Neural cell (in vitro differentiated cells): ENCODE measurements at regions not wholly inside any gene's neighbourhood (a gene's known extent, or its start where the extent isn't known, plus 50 kb on each side); places are given as distances from the start of the nearest gene placed in this dataset.

Source experiments
- H2AFZ ChIP-seq: fragments of 200-600, 300-800 bp; sonication (generic), shearing (Covaris generic); 2 replicates; pipeline ENCODE4 v1.6.0; 2014; ENCODE audit warnings: low read depth, mild to moderate bottlenecking, antibody characterized with exemption, low read length, moderate library complexity
- H3F3A ChIP-seq: fragments of 200-600 bp; shearing (Covaris generic); 2 replicates; pipeline ENCODE4 v1.6.1; 2016; ENCODE audit warnings: mild to moderate bottlenecking, moderate library complexity, mixed read lengths, antibody characterized with exemption, low read length; ENCODE audit not compliant: insufficient read depth, poor library complexity, severe bottlenecking
- H3K27ac ChIP-seq: fragments of 200-600, 300-800 bp; sonication (generic), shearing (Covaris generic); 2 replicates; pipeline ENCODE4 v1.5.1; 2014; ENCODE audit warnings: mild to moderate bottlenecking, low read length, moderate library complexity
- H3K27me3 ChIP-seq: fragments of 300-800, 200-600 bp; sonication (generic), shearing (Covaris generic); 2 replicates; pipeline ENCODE4 v1.6.0; 2014; ENCODE audit warnings: mild to moderate bottlenecking, low read depth, low read length, moderate library complexity; ENCODE audit not compliant: insufficient read depth
- H3K36me3 ChIP-seq: fragments of 300-800, 200-600 bp; sonication (generic), shearing (Covaris generic); 2 replicates; pipeline ENCODE4 v1.5.1; 2014; ENCODE audit warnings: mild to moderate bottlenecking, antibody characterized with exemption, low read length, moderate library complexity; ENCODE audit not compliant: insufficient read depth
- H3K4me2 ChIP-seq: fragments of 300-800, 200-600 bp; sonication (generic), shearing (Covaris generic); 2 replicates; pipeline ENCODE4 v1.6.0; 2014; ENCODE audit warnings: mild to moderate bottlenecking, low read length
- H3K4me3 ChIP-seq: fragments of 300-800, 200-600 bp; sonication (generic), shearing (Covaris generic); 2 replicates; pipeline ENCODE4 v1.5.1; 2014; ENCODE audit warnings: mild to moderate bottlenecking, low read length, moderate library complexity
- H3K79me2 ChIP-seq: fragments of 200-600 bp; shearing (Covaris generic); replicated peaks from 2 replicates; pipeline ENCODE4 v1.6.0; 2014; ENCODE audit warnings: mild to moderate bottlenecking, low read length, moderate library complexity; ENCODE audit not compliant: insufficient read depth
- H3K9ac ChIP-seq: fragments of 300-800, 200-600 bp; sonication (generic), shearing (Covaris generic); 2 replicates; pipeline ENCODE4 v1.6.1; 2016; ENCODE audit warnings: mild to moderate bottlenecking, low read length, mixed read lengths
- H3K9me2 ChIP-seq: fragments of 200-600 bp; shearing (Covaris generic); 2 replicates; pipeline ENCODE4 v1.6.1; 2016; ENCODE audit warnings: mild to moderate bottlenecking, low read length, mixed read lengths; ENCODE audit not compliant: insufficient read depth
- H3K9me3 ChIP-seq: fragments of 200-600, 300-800 bp; sonication (generic), shearing (Covaris generic); 2 replicates; pipeline ENCODE4 v1.6.1; 2016; ENCODE audit warnings: mild to moderate bottlenecking, mixed run types, low read length, moderate library complexity, mixed read lengths
- H4K20me1 ChIP-seq: fragments of 200-600 bp; shearing (Covaris generic); 2 replicates; pipeline ENCODE4 v1.6.1; 2016; ENCODE audit warnings: mild to moderate bottlenecking, mixed run types; ENCODE audit not compliant: insufficient read depth
- EP300 ChIP-seq: fragments of 450-650 bp; conservative IDR thresholded peaks from 2 replicates; pipeline ENCODE4 v1.6.1; 2014; ENCODE audit warnings: antibody characterized with exemption, mild to moderate bottlenecking, moderate library complexity; ENCODE audit not compliant: poor library complexity, severe bottlenecking
- EZH2 ChIP-seq: fragments of 200-600, 300-800 bp; shearing (Covaris generic), sonication (generic); IDR thresholded peaks from 2 replicates; pipeline ENCODE4 v1.6.1; 2014; ENCODE audit warnings: antibody characterized with exemption, low read length, borderline replicate concordance, mild to moderate bottlenecking; ENCODE audit not compliant: insufficient read depth, poor library complexity, severe bottlenecking
- MXI1 ChIP-seq: fragments of 450-650 bp; conservative IDR thresholded peaks from 2 replicates; pipeline ENCODE4 v1.6.1; 2014; ENCODE audit warnings: antibody characterized with exemption, mild to moderate bottlenecking; ENCODE audit not compliant: poor library complexity, severe bottlenecking
- POLR2AphosphoS5 ChIP-seq: IDR thresholded peaks from 2 replicates; pipeline ENCODE4 v1.6.1; 2012
- RAD21 ChIP-seq: fragments of 450-650 bp; conservative IDR thresholded peaks from 2 replicates; pipeline ENCODE4 v1.6.1; 2014; ENCODE audit warnings: antibody characterized with exemption, mild to moderate bottlenecking, moderate library complexity
- SMC3 ChIP-seq: fragments of 450-650 bp; conservative IDR thresholded peaks from 2 replicates; pipeline ENCODE4 v1.6.1; 2014; ENCODE audit warnings: antibody characterized with exemption, mild to moderate bottlenecking, moderate library complexity; ENCODE audit not compliant: poor library complexity
- TAF1 ChIP-seq: IDR thresholded peaks from 2 replicates; pipeline ENCODE4 v1.6.1; 2012; ENCODE audit warnings: low read depth
- TF ChIP-seq, protein P1 (sequence below): IDR thresholded peaks from 2 replicates; pipeline ENCODE4 v1.6.1; 2012; ENCODE audit warnings: borderline replicate concordance
- TF ChIP-seq, protein P2 (sequence below): fragments of 450-650 bp; IDR thresholded peaks from 2 replicates; pipeline ENCODE4 v1.5.1; 2014; ENCODE audit warnings: antibody characterized with exemption, mild to moderate bottlenecking, moderate library complexity; ENCODE audit not compliant: poor library complexity, severe bottlenecking

DNA sequence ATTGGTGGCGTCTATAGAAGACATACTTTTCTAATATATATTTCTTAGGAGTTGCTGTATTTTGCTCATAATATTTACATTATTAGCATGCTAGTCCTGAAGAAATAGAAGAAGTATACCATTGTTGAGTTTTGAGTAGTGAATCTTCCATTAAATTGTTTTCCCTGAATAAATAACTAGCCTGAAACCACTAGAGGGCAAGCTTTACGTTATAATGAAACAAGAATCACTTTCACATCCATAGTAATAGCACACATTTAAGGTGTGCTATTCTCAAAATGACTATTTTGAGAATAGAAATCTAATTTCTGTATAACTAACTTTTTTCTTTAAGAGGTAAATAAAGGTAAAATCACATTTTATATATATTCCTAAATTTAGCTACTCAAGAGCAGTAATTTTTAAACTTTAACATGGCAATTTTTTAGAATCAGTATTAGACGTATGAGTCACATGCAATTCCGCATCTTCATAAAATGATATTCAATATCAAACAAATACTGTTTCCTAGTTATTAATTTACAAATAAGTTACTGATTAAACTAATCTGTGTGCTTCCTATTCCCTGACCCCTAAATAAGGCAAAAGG, 213.2 kb upstream of the MANEA start:
- no peaks in the 10 kb centered on the region for H3F3A ChIP-seq
- no peaks in the 10 kb centered on the region for H3K36me3 ChIP-seq
- no peaks in the 10 kb centered on the region for H3K9me3 ChIP-seq
- H3K79me2 ChIP-seq = no peaks in the 10 kb centered on the region
- H3K4me2 ChIP-seq = no peak overlapping the region
- H3K4me3 ChIP-seq = no peak overlapping the region
- H4K20me1 ChIP-seq = no peaks in the 10 kb centered on the region
- no peaks in the 10 kb centered on the region for H3K27me3 ChIP-seq
- H3K9me2 ChIP-seq = no peaks in the 10 kb centered on the region
- H2AFZ ChIP-seq = no peak overlapping the region
- H3K9ac ChIP-seq = no peak overlapping the region
- no peak overlapping the region for H3K27ac ChIP-seq
- TF ChIP-seq RAD21 (peak; percentile 76), MXI1 (no peak), SMC3 (peak; percentile 69)
- TF ChIP-seq, protein P1, sequence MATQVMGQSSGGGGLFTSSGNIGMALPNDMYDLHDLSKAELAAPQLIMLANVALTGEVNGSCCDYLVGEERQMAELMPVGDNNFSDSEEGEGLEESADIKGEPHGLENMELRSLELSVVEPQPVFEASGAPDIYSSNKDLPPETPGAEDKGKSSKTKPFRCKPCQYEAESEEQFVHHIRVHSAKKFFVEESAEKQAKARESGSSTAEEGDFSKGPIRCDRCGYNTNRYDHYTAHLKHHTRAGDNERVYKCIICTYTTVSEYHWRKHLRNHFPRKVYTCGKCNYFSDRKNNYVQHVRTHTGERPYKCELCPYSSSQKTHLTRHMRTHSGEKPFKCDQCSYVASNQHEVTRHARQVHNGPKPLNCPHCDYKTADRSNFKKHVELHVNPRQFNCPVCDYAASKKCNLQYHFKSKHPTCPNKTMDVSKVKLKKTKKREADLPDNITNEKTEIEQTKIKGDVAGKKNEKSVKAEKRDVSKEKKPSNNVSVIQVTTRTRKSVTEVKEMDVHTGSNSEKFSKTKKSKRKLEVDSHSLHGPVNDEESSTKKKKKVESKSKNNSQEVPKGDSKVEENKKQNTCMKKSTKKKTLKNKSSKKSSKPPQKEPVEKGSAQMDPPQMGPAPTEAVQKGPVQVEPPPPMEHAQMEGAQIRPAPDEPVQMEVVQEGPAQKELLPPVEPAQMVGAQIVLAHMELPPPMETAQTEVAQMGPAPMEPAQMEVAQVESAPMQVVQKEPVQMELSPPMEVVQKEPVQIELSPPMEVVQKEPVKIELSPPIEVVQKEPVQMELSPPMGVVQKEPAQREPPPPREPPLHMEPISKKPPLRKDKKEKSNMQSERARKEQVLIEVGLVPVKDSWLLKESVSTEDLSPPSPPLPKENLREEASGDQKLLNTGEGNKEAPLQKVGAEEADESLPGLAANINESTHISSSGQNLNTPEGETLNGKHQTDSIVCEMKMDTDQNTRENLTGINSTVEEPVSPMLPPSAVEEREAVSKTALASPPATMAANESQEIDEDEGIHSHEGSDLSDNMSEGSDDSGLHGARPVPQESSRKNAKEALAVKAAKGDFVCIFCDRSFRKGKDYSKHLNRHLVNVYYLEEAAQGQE = no peak
- TF ChIP-seq, protein P2, sequence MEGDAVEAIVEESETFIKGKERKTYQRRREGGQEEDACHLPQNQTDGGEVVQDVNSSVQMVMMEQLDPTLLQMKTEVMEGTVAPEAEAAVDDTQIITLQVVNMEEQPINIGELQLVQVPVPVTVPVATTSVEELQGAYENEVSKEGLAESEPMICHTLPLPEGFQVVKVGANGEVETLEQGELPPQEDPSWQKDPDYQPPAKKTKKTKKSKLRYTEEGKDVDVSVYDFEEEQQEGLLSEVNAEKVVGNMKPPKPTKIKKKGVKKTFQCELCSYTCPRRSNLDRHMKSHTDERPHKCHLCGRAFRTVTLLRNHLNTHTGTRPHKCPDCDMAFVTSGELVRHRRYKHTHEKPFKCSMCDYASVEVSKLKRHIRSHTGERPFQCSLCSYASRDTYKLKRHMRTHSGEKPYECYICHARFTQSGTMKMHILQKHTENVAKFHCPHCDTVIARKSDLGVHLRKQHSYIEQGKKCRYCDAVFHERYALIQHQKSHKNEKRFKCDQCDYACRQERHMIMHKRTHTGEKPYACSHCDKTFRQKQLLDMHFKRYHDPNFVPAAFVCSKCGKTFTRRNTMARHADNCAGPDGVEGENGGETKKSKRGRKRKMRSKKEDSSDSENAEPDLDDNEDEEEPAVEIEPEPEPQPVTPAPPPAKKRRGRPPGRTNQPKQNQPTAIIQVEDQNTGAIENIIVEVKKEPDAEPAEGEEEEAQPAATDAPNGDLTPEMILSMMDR = peak; percentile 67

DNA sequence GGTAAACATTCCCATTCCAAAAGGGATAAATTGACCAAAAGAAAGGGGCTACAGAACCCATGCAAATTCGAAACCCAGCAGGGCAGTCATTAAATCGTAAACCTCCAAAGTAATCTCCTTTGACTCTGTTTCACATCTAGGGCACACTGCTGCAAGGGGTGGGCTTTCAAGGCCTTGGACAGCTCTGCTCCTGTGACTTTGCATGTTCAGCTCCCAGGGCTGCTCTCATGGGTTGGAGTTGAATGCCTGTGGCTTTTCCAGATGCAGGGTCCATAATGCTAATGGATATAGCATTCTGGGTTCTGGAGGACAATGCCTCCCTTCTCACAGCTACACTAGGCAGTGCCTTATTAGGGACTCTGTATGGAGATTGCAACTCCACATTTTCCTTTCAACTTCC, 211.9 kb upstream of the MANEA start:
- no peak overlapping the region for H3K9ac ChIP-seq
- H3F3A ChIP-seq = no peaks in the 10 kb centered on the region
- no peaks in the 10 kb centered on the region for H3K27me3 ChIP-seq
- H2AFZ ChIP-seq = no peak overlapping the region
- H3K36me3 ChIP-seq = no peaks in the 10 kb centered on the region
- no peaks in the 10 kb centered on the region for H3K9me3 ChIP-seq
- no peak for TF ChIP-seq RAD21
- TF ChIP-seq TAF1 = no peak
- TF ChIP-seq, protein P2 = no peak
- TF ChIP-seq POLR2AphosphoS5 = no peak
- no peak for TF ChIP-seq EP300
- no peak for TF ChIP-seq EZH2
- no peak for TF ChIP-seq MXI1
- TF ChIP-seq SMC3 = no peak
- TF ChIP-seq, protein P1 = no peak
- no peaks in the 10 kb centered on the region for H4K20me1 ChIP-seq
- no peak overlapping the region for H3K27ac ChIP-seq
- no peak overlapping the region for H3K4me3 ChIP-seq
- H3K4me2 ChIP-seq = no peak overlapping the region
- no peaks in the 10 kb centered on the region for H3K79me2 ChIP-seq
- H3K9me2 ChIP-seq = no peaks in the 10 kb centered on the region
